ENCODE measurements at regions not wholly inside any gene's neighbourhood (a gene's known extent, or its start where the extent isn't known, plus 50 kb on each side); places are given as distances from the start of the nearest gene placed in this dataset.

GRCh38 chr22:48265000-48265625 lies 1502.7 kb downstream of the TBC1D22A start:
- no peak for DNase-seq

- DNase-seq = no peak
These were observed 1502.1 kb downstream of the TBC1D22A start for GRCh38 chr22:48264586-48264985.

GRCh38 chr22:48263791-48264351 lies 1501.4 kb downstream of the TBC1D22A start:
- DNase-seq = no peak

DNA sequence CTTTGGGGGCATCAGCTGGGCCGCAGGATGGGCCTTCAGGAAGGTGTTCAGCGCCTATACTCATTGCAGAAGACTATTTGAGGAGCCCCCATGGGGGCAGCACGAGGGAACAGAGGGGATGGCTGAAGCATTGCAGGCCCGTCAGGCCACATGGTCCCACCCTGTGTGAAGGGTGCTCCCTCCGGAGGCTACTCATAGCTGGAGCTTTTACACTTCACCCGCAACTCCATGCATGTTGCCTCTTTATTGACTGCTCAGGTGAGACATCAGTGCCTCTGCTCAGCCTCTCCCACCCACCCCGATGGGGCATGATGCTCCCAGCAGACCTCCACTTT lies 1500.9 kb downstream of the TBC1D22A start:
- DNase-seq = no peak

GRCh38 chr22:48262596-48263430 lies 1500.4 kb downstream of the TBC1D22A start:
- DNase-seq = no peak

- no peak for DNase-seq
These were observed 1499.3 kb downstream of the TBC1D22A start for GRCh38 chr22:48261706-48262105.

GRCh38 chr22:48261048-48261621 lies 1498.7 kb downstream of the TBC1D22A start:
- no peak for DNase-seq

GRCh38 chr22:48259991-48260670 lies 1497.7 kb downstream of the TBC1D22A start:
- no peak for DNase-seq

DNA sequence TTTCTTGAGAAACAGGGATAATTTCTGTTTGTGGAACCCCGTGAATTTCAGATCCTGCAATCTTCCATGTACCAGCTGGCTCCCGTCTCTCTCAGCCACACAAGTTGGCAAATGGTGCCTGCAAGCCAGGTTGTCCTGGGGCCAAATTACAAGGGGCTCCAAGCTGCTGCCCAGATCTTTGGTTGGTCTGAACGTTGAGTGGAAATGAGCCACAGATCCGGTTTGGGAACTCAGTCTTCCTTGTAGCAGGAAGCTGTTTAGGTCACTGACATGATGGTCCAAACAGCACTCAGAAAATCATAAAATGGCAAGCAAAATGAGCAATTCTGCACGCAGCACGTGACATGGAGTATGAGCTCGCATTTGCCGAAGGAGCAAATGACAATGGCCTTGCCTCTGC lies 1496.4 kb downstream of the TBC1D22A start:
- DNase-seq = no peak

DNA sequence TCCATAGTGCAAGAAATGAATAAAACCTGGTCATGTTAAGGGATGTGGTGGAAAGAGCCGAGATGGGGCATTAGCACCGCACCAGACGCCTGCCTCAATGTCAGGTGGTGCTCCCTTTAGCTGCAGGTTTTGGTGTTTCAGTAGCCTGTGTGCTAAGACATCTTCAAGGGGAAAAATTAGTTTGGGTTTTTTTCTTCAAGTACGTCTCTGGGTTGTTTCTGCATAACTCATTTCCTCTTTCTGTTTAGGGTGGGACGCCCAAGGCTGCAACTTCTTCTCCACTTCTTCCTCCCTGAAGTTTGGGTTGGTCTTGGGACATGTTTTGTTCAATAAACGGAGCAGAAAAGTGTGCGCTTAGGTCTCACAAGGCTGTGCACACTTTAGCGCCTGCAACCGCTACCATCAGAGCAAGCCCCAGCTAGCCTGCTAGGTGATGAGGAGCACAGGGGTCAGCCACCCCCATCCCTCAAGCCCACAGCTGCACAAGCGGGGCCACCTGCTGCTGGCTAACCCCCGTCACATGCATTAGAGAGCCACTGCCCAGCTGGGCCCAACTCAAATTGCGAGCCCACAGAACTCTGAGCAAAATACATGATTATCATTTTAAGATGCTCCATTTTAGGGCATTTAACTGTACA lies 1495.7 kb downstream of the TBC1D22A start:
- no peak for DNase-seq

- no peak for DNase-seq
These were observed 1495.2 kb downstream of the TBC1D22A start for GRCh38 chr22:48257685-48258055.

DNA sequence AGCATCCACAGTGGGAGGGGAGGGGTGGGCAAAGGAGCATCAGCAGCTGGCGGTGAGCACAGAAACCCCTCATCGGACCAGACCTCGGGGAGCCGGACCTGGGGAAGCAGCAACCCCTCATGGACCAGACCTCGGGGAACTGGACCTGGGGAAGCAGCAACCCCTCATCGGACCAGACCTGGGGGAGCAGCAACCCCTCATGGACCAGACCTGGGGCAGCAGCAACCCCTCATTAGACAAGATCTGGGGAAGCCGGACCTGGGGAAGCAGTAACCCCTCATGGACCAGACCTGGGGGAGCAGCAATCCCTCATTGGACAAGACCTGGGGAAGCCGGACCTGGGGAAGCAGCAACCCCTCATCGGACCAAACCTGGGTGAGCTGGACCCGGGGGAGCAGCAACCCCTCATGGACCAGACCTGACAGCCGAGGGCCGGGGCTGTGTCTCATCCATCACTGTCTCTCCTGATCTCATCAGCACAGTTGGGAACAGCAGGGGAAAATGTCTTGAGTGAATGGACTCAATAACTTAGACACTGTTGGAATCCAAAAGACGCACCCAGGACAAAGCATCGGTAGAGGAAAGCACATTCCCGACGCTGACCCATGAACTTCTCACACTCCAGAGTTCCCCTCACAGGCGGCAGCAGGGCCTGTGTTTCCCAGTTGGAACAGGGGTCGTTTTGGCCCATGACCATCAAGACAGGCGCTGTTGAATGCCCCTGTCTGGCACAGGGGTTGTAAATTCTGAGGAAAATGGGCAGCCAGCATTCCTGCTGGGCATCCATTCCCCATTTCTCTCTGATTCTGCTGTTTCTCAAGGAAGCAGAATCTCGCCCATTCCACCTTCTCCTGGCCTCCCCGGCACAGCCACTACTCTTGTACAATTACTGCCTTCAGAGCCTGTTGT lies 1494.6 kb downstream of the TBC1D22A start:
- DNase-seq = no peak

DNA sequence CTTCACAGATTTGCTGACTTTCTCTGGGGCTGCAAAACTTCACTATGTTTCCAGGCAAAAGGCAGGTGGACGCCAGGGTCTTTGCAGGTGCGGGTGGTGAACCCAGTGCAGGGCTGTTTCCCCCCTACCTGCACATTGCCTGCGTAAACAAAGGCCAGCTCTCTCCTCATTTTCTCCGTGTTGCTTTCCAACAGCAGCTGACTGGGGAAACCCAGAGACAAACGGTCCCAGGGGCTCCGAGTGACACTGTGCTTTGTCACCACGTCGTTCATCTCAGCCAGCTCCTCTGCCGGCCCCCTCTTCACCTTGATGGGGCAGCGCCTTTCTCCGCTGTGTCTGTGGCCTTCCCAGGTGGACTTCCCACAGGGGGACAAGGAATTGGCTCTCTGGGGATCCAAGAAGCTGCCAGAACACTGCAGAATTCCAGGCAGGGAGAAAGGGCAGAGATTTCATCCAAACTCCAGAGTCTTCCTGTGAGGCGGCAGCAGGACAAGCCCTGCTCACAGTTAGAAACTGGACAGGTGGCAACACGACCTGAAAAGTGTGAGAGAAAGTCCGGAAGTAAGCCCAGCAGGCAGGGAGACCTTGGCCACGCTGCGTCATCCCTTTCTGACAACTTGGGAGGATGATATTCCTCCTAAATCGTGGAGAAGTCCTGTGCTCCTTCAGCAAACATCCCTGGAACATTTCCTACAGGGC lies 1493.7 kb downstream of the TBC1D22A start:
- DNase-seq = no peak

GRCh38 chr22:48254311-48254873 lies 1491.9 kb downstream of the TBC1D22A start:
- DNase-seq = no peak

DNA sequence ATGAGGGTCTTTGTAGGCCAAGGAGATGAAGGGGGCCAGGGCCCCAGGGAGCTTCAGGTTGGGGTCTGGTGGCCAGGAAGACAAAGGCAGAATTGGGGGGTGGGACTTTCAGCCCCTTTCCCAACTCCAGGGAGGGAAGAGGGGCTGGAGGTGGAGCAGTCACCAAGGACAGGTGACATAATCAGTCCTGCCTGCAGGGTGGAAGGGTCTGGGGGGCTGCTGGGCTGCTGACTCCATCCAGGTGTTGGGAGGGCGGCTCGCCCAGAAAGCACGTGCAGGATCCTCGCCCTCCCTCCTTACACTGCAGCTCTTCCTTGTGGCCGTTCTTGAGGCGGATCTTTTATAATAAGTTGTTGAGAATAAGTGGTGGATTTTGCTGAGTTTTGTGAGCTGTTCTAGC lies 1491.1 kb downstream of the TBC1D22A start:
- DNase-seq = no peak

DNA sequence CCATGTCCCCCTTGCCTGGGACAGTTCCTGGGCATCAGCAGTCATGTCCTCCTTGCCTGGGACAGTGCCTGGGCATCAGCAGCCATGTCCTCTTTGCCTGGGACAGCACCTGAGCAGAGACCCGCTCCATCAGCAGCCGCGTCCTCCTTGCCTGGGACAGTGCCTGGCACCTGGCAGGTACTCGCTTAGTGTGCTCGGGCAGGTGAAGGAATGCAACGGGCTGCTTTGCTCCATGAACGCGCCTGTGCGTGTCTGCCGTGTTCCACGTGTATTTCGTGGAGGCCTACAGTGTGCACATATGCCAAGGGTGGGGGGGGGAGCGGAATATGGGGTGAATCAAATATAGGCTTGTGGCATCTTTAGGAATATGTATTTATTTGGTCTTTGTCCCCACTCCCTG lies 1490.7 kb downstream of the TBC1D22A start:
- DNase-seq = no peak

DNA sequence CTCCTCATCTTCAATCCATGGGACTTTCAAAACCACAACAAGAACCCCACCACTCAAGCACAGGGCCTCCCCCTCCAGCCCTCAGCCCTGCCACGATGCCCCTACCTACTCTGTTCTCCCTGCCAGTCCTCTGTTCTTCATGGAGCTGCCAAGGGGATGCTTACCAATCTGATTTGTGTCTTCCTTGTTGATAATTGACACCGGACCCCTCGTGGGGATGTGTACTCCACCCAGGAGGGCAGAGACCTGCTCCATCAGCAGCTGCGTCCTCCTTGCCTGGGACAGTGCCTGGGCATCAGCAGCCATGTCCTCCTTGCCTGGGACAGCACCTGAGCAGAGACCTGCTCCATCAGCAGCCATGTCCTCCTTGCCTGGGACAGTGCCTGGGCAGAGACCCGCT lies 1489.2 kb downstream of the TBC1D22A start:
- no peak for DNase-seq

- DNase-seq = no peak
These were observed 1488.6 kb downstream of the TBC1D22A start for GRCh38 chr22:48250937-48251530.

- DNase-seq = no peak
These were observed 1487.9 kb downstream of the TBC1D22A start for GRCh38 chr22:48250286-48250895.
